OCI-LY3 (cell line): ENCODE measurements at regions not wholly inside any gene's neighbourhood (a gene's known extent, or its start where the extent isn't known, plus 50 kb on each side); places are given as distances from the start of the nearest gene placed in this dataset.

Source experiments
- CTCF ChIP-seq: fragments of 200-600, 300-600 bp; sonication (generic); IDR thresholded peaks from 2 replicates; pipeline ENCODE4 v1.5.1; 2014; ENCODE audit warnings: antibody characterized with exemption, low read length, low read depth
- EZH2phosphoT487 ChIP-seq: fragments of 200-600 bp; shearing (Covaris generic); IDR thresholded peaks from 2 replicates; pipeline ENCODE4 v1.6.1; 2018; ENCODE audit warnings: antibody characterized with exemption, mixed run types, low read depth

GRCh38 chr4:187619319-187619718 is 376.3 kb upstream of the ZFP42 start:
- TF ChIP-seq CTCF: no peak
- TF ChIP-seq EZH2phosphoT487: no peak
